Muscle of arm (tissue), 1 donor: ENCODE measurements at regions not wholly inside any gene's neighbourhood (a gene's known extent, or its start where the extent isn't known, plus 50 kb on each side); places are given as distances from the start of the nearest gene placed in this dataset.

Experiments used
- DNase-seq: peaks from one replicate; pipeline ENCODE4 v3.0.0-alpha.2; 2013

DNA sequence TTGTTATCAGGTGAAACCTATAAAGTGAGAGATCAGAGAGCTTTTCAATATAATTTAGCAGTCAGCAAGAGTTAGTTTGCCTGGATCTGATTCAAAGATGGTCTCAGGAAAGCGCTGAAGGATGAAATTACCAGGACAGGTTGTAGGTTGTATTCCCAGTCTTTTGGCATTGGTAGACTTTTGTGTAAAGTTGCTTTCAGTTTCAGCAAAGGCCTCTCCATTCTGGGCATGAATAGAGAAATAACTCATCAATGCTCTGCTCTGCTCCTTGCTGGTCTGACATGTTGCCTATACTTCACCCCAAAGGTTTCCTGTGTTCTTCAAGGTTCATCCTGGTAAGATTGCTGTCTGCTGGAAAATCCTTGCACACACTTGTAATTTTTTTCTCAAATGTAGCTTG lies 714.8 kb downstream of the EPM2A start:
- DNase-seq: no peak

DNA sequence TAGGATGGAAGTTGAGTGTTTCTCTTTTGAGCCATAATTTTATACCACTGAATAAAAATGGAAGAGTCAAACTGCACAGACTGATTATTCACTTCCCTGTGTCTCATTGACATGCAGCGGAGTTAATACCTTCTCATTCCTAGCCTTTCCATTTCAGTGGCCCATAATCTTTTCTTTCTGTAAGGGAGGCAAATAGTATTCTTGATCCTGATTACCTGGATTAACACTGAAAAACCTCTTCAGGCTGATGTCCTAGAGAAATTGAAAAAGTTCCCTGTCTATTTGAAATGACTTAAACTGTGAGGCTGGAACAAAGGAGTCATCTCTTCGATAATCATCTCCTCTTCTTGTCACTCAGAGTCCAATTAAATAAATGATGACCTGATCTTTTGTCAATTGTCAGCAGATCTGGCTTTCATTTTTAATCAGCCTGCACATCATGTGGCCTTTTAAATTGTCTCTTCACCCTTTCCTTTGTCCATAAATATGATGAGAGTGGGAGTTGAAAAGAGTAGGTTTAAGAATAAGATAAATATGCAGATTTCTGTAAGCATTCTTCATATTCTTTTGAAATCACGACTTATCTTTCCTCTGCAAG lies 713.0 kb downstream of the EPM2A start:
- DNase-seq: no peak

DNA sequence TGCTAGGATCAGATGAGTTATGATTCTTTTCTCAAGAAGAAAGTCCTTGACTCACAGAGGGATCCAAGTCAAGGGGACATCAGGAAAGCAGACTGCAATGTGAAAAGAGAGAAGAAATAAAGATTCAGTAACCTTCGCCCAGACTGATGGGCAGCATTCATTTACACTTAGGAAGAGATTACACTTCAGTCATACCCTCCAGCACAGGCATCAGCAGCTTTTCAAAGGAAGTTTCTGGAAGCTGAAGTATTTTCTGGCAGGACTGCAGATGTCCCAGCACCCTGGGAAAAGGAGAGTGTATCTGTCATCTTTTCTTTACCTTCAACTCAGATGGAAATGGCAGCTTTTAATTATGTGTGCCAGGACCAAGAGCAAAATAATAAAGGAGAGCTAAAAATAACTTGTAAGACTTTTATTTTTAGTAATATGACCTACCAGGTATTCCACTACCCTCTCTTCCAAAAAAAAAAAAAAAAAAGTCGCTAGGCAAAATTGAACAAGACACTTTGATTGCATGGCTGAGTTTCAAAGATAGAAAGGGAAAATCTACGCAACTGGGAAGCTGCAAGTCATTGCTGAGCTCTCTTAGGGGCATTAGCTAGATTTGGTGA lies 712.1 kb downstream of the EPM2A start:
- no peak for DNase-seq

DNA sequence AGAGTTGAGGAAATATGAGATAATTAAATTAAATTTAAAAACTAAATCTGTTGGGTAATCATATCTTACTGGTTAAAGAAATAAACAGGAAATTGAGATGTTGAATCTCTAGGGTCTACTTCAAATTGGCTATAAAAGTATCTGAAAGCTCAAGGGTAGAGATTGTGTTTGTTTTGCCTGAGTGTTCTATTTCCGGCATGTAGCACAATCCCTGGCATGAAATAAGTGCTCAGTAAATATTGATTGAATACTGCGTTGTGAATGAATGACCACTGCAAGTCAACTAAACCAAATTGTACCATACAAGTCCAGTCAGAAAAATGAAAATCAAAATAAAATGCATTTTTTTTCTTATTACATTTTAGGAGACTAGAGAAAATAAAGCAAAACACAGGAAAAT lies 709.8 kb downstream of the EPM2A start:
- no peak for DNase-seq

DNA sequence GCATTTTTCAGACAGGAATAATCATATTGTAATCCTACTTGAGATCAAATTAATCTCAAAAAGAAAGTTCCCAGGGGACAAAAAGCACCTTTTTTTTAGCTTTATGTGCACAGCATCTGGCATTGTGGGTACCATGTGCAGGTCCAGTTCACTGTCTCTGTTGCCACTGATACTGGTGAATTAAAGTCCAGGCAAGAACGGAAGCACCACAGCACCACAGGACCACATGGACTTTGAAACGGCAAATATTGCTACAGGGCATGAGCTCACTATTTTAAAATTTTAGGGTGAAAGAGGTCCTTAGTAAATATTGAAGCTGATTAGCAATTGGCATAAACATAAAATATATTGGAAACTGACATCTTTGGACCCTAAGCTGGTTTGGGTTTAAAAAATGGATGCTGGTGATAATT lies 709.0 kb downstream of the EPM2A start:
- DNase-seq: no peak

DNA sequence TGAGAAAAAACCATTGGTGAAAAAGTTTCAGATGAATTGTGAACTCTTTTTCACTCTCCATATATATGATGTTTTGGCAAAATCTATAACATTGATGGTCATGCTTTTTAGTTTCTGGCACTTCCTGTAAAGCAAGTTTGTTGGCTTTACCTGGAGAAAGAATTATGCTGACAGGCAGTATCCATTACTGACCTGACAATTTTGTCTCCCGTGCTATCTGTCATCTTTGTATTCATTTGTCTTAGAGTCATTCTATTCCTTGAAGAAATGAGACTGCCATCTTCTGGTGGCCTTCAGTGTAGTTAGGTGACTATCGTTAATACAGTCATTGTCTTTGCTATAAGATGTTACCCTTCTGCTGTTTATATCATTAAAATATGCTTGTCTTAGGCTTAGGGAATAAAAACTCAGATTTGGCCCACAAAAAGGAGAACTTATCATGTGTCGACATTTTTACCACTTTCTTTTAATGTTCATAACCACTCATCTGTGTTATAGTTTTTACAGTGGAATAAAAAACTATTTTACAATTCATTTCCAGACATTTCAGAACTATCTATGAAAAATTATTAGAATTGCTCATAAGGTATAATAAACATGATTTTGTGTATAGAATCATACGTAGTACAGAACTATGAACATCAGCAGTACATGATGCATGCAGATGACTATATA lies 707.0 kb downstream of the EPM2A start:
- DNase-seq: peak; percentile 36

DNA sequence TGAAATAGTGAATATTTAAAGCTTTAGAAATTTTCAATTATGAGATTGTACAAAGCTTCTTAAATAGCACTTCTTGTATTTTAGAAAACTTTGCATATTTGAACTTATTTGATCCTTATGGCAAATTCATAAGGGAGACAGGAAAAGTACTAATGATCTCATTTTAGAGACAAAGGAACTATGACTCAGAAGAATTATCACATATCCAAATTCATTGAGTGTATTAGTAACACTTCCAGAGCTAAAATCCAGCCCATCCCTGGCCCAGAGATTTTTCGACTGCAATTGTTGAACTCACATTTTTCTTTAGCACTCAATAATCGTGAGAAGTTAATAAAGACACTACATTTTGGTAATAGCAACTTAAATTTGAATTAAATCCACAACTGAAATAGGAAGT lies 704.3 kb downstream of the EPM2A start:
- DNase-seq: no peak

DNA sequence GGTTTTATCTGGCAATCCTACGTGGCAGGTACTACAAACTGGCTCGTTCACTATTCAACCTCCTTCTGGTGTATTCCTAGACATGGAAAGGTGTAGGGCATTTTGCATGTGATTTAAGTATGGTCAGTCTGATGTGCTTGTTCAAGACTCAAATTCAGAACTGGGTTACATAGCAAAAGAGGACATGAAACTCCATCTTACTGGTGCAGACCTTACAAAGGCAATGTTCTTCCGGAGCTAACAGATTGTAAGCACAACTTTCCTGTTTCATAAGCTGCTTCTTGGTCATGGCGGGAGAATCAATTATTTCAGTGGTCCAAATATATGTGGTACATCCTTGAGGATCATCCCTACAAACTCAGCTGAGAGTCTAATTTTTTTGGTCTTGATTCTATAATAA lies 703.4 kb downstream of the EPM2A start:
- DNase-seq: no peak

DNA sequence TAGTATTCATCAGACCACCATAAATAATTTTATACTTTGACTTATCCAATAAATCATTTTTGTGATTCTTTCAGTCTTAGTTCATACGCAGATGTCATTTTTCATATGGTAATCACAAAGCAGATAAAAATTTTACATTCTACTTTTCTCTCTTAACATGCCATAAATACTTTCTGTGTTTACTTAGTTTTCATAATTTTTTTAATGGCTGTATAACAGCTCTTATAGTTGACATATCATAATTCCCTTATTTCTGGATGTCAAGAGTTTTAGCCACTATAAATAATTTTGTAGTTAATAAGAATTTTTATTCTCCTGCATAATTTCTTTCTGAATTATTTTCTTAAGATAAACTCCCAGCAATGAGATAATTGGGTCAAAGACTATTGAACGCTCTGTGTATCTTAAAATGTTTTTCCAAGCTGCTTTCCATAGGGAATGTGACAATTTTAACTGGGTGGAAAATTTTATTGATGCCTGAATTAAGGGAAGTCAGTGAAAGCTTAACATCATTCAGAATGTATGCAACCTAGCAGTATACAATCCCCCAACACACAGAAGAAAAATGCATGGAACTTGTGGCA lies 702.7 kb downstream of the EPM2A start:
- no peak for DNase-seq

DNA sequence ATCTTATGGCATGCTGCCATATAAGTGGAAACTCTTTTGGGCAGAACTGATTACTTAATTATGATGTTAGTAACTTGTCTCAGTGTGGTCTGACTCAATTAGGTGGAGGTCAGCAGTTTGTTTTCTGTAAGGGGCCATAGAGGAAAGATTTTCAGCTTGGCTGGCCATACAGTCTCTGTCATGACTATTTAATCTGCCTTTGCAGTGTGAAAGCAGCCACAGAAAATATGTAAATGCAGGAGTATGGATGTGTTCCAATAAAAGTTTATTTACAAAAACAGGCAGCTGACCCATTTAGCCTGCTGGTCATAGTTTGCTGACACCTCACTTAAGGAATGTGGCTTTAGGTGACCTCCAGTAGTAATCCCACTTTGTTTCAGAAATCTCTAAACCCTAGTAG lies 700.7 kb downstream of the EPM2A start:
- no peak for DNase-seq

DNA sequence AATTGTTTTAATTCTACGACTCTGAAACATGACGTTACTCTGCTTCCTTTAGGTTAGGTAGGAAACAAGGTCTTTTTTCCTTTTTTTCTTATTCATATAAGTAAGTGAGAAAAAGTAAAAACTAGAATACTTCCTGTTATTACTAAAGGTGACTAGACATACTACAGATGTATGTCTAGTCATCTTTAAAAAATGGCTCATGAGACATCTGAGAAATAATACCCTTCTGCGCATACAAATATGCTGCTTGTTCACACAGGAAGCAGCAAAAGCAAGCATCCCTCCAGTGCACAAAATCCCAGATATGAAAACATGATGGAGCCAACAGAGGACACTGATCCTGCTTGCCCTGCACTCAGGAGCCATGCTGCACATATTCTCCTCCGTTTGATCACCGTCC lies 699.1 kb downstream of the EPM2A start:
- no peak for DNase-seq

DNA sequence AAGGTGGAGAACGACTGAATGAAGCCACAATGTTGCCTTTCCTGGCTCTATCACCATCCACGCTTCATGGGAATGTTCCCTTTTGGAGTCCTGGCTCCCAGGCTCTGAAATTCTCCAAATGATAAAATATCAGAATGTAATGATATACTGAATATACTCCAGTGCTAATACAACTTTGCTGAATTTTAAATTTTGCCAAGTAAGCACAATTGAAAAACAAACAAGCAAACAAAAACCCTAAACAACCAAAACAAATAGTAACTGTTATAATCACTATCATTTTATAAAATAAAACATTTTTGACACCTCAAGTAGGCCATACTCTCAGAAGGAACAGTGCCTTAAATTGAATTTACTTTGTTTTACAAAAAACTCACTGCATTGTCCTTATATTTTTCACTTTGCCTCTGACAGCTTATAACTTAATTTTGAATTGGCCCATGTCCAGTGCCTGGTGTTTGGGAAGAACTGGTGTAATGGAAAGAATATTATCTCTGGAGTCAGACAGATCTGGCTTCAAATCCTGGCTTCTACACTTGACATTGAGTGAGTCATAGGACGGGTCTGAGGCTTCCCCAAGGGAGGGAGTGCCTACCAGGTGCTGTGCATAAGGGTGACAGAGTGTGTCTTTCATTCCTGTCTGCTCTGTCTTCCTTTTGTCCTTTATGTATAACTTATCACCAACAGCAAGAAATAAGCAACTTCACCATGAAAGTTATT lies 698.3 kb downstream of the EPM2A start:
- no peak for DNase-seq

DNA sequence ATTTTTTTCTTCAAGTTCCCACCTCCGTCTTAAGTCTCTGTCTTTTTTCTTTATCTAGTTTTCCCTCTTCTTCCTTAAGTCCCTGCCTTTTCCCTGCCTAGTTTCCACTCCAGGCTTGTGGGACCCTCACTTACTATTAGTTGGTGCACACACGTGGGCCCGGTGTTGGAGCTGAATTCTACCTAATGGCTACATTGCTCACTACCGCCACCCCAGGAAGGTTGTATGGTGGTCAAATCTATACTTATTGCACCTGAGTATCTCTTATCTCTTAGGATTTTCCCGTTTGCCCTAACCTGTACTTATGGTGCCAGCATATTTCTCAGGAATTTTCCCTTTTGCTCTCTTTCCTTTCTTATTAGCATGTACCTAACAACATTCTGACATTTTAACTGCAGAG lies 692.8 kb downstream of the EPM2A start:
- no peak for DNase-seq

DNA sequence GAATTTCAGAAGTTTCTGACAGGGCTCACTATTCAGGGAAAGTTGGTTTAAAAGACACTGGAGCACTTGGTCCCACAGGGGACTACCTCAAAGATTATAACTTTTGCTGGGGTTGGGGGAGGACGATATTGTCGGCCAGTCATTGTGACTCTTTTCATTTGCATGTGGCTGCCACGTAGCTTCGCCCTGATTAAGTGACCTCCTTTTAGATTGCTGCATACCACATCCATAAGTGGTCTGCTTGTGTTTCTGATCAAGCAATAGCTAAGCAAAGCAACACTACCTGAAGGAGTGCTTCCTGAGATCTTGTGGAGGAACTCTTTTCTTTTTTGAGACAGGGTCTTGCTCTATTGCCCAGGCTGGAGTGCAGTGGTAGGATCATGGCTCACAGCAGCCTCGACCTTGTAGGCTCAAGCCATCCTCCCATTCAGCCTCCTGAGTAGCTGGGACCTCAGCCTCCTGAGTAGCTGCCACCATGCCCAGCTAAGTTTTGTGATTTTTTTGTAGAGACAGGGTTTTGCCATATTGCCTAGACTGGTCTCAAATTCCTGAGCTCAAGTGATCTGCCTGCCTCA lies 691.3 kb downstream of the EPM2A start:
- DNase-seq: no peak

DNA sequence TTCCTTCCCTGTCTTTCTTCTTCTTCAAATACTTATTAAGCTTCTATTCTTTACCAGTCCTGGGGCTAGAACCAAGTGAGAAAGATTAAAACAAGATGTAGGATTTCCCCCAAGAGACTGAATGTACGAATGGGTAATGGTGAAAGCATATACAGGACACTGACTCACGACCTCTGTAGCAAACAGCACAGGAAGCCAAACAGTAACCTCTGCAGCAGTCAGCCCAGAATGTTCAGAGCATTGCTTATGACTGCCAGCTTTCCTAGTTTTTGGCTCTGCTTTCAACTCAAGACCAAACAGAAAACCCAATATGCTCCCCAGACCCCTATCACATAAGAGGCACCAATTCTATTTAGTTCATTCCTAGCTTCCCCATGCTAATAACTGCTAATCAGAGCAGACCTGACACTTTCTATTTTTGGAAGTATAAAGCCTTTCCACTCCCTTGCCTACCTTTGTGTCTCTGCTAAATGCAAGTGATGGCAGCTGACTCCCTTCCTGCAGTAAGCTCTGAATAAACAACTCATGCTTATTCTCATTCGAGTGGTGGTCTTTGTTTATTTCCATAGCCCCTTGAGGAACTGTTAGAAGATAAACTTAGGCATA lies 690.6 kb downstream of the EPM2A start:
- peak; percentile 13 for DNase-seq

DNA sequence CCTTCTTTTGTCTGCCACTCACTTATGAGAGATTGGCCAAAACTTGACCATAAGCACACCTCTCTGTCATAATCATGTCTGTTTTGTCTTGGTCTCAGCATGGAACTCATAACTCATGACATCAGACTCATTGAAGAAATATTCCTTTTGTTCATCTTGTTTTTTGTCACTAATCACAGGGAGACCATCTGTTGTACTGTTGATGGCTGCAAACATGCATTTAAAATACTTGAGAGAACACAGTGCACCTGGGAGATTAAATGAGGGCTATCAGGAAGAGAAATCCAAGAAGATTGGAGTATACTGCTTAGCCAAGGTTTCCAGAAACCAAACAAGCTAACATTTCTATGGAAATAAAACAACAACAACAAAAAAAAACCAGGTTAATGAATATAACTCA lies 689.7 kb downstream of the EPM2A start:
- DNase-seq: no peak

DNA sequence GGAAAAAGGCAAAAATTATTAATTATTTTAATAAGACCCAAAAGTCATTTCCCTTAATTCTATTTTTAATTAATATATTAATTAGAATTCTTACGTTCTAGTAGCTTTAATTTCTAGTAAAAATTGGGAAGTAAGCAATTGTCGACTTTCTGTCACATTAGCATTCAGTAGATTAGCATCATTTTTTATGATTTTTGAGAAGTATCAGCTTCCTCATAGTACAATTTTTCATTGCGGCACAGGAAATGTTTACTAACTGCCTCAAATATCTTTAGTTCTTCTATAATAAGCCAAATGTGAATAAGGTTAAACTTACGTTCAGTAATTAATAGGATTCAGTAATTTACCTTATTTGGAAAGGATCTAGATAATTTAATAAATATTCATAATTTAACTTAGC lies 687.4 kb downstream of the EPM2A start:
- DNase-seq: no peak

DNA sequence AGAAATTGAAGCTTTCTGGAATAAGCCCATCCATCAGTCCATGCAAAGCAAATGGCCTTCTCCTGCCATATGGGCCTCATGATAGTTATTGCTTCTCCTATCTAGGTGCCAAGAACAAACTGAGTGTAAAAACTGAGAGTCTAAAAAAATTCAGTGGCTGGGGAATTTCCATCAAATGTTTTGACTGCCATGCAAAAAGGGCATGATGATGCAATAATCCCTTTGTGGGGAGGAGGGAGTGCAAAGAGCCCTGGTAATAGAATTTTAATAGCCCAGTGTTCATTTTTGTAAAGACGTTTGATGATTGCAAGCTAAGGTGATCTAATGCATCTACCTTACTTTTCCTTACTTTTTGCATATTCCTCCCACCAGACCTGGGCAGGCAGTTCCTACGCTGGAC lies 683.7 kb downstream of the EPM2A start:
- no peak for DNase-seq

DNA sequence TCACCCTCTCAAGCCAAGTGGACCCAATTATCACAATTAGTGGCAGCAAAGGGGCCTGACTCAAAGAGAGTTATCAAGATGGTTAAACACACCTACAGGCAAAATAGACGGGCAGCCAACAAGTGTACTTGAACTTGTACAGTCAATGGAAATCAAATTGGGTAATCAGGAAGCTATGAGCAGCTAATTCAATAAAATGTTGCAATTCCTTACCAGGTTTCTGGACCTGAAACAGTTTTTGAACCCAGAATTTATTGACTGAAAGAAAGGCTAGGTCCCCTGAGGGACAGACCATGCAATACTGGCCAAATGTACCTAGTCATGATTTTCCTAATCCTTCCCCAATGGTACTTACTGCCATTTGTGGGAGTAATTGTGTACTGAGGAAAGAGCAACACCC lies 679.8 kb downstream of the EPM2A start:
- no peak for DNase-seq

DNA sequence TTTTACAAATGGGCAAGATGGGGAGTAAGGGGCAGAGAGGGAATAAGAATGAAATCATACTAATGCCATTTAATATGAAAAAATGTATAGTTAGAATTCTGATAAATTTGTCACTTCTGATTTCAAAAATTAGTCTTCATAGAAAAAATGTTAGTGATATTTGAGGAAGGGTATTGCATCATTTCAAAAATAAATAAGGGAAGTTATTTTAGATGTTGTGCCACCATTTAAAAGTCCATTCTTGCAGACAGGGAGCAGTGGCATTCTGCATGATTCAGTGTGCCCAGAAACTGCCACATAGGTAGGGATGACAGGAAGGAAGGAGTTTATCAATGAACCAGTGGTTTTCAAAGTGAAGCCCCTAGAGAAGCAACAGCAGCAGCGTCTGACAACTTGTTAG lies 674.6 kb downstream of the EPM2A start:
- DNase-seq: no peak

DNA sequence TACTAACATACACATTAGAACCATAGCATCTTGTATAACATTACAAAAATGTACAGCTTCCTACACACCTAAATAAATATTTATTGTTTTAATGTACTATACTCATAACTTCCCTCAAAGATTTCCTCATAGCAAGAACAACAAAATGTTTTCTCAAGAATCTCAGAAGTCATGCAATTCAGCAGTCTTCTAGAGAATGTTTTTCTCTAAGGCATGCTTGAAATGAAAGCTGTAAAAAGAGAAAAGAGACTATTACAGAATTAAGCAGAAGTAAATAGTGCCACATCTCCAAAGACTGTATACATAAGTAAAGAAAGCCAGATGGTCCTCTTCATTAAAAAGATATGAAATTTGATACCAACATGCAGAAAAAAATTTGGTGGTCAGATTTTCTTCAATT lies 672.2 kb downstream of the EPM2A start:
- no peak for DNase-seq

DNA sequence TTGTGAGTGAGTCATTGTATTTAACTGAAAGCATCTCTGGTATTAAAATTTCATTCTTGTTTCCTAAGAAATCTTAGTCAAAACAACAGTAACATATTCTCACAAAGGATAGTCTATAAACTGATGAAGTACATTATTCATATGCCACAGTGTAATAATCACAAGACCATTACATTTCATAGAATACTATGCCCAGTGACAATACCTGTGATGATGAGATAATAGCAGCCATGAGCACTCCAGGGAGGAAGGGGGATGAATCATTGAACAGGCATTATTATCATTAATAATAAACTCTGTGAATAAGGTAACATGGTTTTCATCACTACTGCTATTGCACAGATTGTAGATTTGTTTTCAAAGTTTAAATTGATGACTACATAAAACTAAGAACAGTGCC lies 667.9 kb downstream of the EPM2A start:
- DNase-seq: no peak
